ENCODE measurements at regions not wholly inside any gene's neighbourhood (a gene's known extent, or its start where the extent isn't known, plus 50 kb on each side); places are given as distances from the start of the nearest gene placed in this dataset.

DNA sequence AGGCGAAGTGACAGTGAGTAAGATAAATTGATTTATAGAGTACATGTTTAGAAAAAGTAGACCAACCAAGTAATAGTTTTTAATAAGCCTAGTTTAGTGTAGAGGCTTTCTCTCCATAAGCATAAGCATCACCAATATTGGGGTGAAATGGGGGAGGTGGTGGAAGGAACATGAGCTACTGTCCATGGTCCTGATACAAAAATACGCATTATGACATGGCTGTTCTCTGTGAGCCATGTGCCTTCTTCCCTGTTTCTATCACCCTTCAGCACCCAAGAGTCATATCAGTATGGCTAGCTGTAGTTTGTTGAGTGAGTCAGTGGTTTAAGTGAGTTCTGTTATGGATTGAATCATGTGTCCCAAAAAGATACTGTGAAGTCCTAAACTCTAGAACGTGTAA lies 150.8 kb downstream of the EDN1 start:
- Mint-ChIP-seq H3K9me3 (peaks cover 0 to 7% (median 0%) of the 10 kb centered on the region in 9 donors), H3K4me1 (peaks cover 0 to 2% (median 0%) of the 10 kb centered on the region in 4 donors), H3K27ac (no peak overlapping the region), H3K36me3 (no peaks in the 10 kb centered on the region), H3K27me3 (peaks cover 8 to 30% (median 21%) of the 10 kb centered on the region in 5 donors), H3K4me3 (no peak overlapping the region)
- ATAC-seq = no peak
- POLR2A ChIA-PET = no interaction called here
- no peak for DNase-seq

DNA sequence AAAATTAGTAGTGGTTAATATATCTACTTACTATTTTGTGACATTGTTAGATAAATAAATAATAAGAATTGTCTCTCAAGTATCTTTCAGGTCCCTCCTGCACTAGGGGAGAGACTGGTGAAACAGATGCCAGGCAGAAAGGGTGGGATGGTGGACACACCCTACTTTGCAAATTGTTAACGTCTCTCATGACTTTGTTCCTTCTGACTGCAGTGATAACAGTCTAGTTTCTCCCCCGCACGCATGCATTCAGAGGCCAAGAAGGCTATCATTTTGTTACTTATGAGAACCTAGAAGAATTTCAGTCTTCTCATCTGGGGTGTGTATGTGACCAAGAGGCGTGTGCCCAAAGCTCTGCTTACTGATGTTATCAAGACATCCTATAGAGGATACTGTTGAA lies 152.3 kb downstream of the EDN1 start:
- POLR2A ChIA-PET = no interaction called here
- DNase-seq = no peak
- Mint-ChIP-seq H3K4me1 (no peaks in the 10 kb centered on the region), H3K4me3 (no peak overlapping the region), H3K27me3 (peaks cover 9 to 30% (median 21%) of the 10 kb centered on the region in 5 donors), H3K9me3 (peaks cover 0 to 7% (median 0%) of the 10 kb centered on the region in 9 donors), H3K36me3 (no peaks in the 10 kb centered on the region), H3K27ac (no peak overlapping the region)
- no peak for ATAC-seq

DNA sequence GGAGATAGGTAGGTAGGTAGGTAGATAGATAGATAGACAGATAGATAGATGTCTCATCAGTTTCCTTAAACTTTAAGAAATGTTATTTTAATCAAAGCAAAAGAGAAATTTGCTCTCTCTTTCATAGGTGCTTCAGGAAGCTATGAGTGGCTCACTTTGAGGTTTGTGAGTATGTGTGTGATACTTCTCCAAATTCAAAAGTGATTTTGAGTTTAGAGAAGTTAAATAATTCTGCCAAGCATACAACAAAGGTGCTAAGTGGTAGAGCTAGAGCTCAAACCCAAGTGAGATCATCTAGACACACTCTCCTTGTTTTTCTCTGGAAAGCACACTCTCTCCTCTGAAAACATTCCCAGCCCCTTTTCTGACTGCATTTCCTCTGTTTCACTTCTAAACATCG lies 156.2 kb downstream of the EDN1 start:
- H3K4me3 Mint-ChIP-seq = no peak overlapping the region
- POLR2A ChIA-PET = no interaction called here

DNA sequence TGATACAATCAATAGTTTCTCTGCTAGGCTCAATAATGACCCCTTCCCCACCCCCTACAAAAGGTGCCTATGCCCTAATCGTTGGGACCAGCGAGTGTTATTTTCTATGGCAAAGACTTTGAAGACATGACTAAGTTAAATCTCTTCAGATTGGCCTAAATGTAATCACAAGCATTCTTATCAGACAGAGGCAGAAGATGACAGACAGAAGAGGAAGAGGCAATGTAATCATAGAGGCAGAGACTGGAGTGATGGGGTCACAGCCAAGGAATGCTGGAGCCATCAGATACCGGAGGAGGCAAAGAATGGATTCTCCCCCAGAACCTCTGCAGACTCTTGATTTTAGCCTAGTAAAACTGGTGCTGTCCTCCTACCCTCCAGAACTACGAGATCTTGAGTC lies 159.3 kb downstream of the EDN1 start:
- Mint-ChIP-seq H3K36me3 (peaks cover 0 to 15% (median 0%) of the 10 kb centered on the region in 3 donors), H3K4me1 (no peaks in the 10 kb centered on the region), H3K4me3 (no peak overlapping the region), H3K27me3 (peaks cover 12 to 22% (median 14%) of the 10 kb centered on the region in 5 donors), H3K9me3 (peaks cover 7 to 33% (median 15%) of the 10 kb centered on the region in 9 donors), H3K27ac (no peak overlapping the region)
- DNase-seq (no peak), ATAC-seq (no peak)
- POLR2A ChIA-PET = no interaction called here

More for the DNA sequence above, 156.2 kb downstream of the EDN1 start:
- no peaks in the 10 kb centered on the region for H3K4me1 Mint-ChIP-seq
- H3K27ac Mint-ChIP-seq = no peak overlapping the region
- H3K27me3 Mint-ChIP-seq = peaks cover 10 to 25% (median 19%) of the 10 kb centered on the region in 5 donors
- no peak for DNase-seq
- peaks cover 0 to 9% (median 4%) of the 10 kb centered on the region in 9 donors for H3K9me3 Mint-ChIP-seq
- no peak for ATAC-seq
- peaks cover 0 to 3% (median 0%) of the 10 kb centered on the region in 3 donors for H3K36me3 Mint-ChIP-seq

DNA sequence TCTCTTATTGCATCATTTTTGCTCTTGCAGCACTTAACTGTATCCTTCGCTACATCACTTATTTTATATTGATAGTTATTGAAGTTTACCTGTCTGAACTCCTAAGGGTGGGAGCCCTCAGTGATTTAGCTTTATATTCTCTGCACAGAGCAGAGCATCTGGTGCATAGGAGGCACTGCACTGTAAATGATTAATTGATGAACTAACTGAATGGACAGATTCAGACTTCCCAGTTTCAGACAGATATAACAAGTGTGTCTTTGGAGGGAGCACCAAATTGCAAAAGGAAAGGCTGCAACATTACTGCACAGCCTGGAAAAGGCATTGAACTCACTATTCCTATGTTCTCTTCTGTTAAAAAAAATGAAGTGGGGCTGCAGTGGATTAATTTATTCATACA lies 160.3 kb downstream of the EDN1 start:
- H3K4me3 Mint-ChIP-seq = no peak overlapping the region
- POLR2A ChIA-PET = no interaction called here
- H3K4me1 Mint-ChIP-seq = no peaks in the 10 kb centered on the region
- ATAC-seq = no peak
- peaks cover 8 to 40% (median 22%) of the 10 kb centered on the region in 9 donors for H3K9me3 Mint-ChIP-seq
- H3K36me3 Mint-ChIP-seq = peaks cover 0 to 15% (median 0%) of the 10 kb centered on the region in 3 donors
- peaks cover 7 to 22% (median 10%) of the 10 kb centered on the region in 5 donors for H3K27me3 Mint-ChIP-seq
- DNase-seq = no peak
- no peak overlapping the region for H3K27ac Mint-ChIP-seq

DNA sequence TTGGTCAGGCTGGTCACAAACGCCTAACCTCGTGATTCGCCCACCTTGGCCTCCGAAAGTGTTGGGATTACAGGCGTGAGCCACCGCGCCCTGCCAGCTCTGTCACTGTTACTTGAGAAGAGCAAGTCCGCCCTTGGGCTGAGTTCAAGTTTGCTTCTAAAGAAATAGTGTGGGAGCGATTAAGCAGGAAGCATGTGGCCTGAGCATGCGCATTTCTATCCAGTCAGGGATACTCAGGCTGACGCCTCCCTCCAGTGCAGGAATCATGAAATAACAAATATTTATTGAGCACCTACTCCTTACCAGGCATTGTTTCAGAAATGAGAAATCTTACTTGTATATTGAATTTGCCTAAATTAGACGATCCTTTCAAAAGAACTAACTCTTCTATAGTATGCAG lies 166.2 kb downstream of the EDN1 start:
- Mint-ChIP-seq H3K27ac (no peak overlapping the region), H3K36me3 (peaks cover 0 to 11% (median 0%) of the 10 kb centered on the region in 3 donors), H3K27me3 (peaks cover 3 to 29% (median 8%) of the 10 kb centered on the region in 5 donors), H3K9me3 (peaks cover 8 to 39% (median 20%) of the 10 kb centered on the region in 9 donors), H3K4me3 (no peak overlapping the region), H3K4me1 (no peaks in the 10 kb centered on the region)
- DNase-seq = no peak
- no peak for ATAC-seq
- POLR2A ChIA-PET = no interaction called here

DNA sequence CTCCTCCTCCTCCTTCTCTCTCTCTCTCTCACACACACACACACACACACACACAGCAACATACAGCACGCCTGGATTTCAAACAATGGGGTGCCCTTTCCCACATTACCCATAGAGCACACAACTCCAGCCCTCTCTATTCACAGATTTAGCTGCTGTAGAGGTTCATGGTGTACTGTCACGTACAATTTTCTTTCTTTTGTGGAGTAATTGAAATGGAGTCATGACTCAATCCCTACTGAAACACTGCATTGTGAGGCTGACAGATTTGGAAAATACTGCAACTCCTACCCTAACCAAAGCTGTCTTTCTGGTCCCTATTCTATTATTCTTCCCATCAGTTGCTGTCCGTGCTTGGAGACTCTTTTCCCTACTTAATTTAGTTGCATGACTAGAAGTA lies 166.9 kb downstream of the EDN1 start:
- Mint-ChIP-seq H3K9me3 (peaks cover 5 to 35% (median 17%) of the 10 kb centered on the region in 9 donors), H3K4me1 (no peaks in the 10 kb centered on the region), H3K4me3 (no peak overlapping the region), H3K27ac (no peak overlapping the region), H3K27me3 (peaks cover 3 to 25% (median 8%) of the 10 kb centered on the region in 5 donors), H3K36me3 (peaks cover 0 to 11% (median 0%) of the 10 kb centered on the region in 3 donors)
- POLR2A ChIA-PET = no interaction called here
- DNase-seq (no peak), ATAC-seq (no peak)

DNA sequence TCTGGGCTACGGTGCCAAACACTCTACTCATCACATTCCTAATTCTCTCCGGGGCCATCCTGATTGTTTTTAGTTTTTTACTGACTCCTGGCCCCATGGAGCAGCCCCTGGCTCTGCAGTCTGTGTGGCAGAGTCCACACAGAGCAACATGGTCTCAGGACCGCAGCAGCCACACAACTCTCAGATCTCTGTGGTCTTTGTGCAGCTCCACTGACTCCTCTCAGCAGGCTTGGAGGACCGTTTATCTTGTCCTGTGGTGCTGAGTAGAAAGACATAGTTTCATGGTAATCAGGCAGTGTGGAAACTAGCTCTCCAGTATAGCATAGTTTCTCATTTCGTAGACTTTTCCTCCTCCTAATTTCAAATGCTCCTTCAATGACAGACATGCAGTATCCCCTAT lies 168.4 kb downstream of the EDN1 start:
- ATAC-seq (no peak), DNase-seq (no peak)
- peaks cover 3 to 25% (median 11%) of the 10 kb centered on the region in 9 donors for H3K9me3 Mint-ChIP-seq
- no peaks in the 10 kb centered on the region for H3K4me1 Mint-ChIP-seq
- H3K27me3 Mint-ChIP-seq = peaks cover 3 to 25% (median 8%) of the 10 kb centered on the region in 5 donors
- no peak overlapping the region for H3K4me3 Mint-ChIP-seq
- POLR2A ChIA-PET = no interaction called here
- peaks cover 0 to 3% (median 0%) of the 10 kb centered on the region in 3 donors for H3K36me3 Mint-ChIP-seq
- H3K27ac Mint-ChIP-seq = no peak overlapping the region

DNA sequence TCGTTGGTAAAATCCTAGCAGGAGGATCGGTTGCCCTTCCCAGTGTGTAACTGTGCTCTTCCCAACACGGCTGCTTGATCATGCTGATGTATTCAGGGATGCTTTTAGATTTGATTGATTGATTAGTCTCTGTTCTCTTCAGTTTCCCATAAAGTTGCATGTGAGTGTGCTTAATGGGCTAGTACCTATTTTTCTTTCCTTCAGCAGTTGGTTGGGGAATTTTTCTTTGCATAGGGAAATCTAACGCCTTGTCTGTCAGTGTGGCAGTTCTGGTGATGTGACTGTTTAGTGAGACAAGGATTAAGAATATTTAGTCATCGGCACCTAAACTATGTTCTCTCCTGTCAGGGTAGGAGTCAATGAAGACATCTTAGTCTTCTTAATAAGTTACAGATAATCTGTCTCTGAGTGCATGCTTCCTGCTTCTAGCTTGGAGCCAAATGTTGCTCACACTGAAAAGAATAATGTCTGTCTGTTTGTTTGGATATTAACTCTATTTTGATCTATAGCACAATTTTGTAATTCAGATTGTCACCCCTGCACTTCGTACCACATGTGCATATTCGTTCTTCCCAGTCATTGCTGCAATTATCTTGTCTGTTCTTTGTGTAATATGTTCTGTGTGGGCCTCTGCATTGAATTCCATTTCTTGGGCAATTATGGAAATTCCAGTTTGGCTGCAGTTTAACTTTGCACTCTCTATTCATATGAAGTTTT lies 169.9 kb downstream of the EDN1 start:
- Mint-ChIP-seq H3K4me1 (no peaks in the 10 kb centered on the region), H3K9me3 (peaks cover 0 to 10% (median 2%) of the 10 kb centered on the region in 9 donors), H3K27ac (no peak overlapping the region), H3K36me3 (no peaks in the 10 kb centered on the region), H3K4me3 (no peak overlapping the region), H3K27me3 (peaks cover 3 to 33% (median 8%) of the 10 kb centered on the region in 5 donors)
- POLR2A ChIA-PET = no interaction called here
- no peak for DNase-seq
- ATAC-seq = no peak

DNA sequence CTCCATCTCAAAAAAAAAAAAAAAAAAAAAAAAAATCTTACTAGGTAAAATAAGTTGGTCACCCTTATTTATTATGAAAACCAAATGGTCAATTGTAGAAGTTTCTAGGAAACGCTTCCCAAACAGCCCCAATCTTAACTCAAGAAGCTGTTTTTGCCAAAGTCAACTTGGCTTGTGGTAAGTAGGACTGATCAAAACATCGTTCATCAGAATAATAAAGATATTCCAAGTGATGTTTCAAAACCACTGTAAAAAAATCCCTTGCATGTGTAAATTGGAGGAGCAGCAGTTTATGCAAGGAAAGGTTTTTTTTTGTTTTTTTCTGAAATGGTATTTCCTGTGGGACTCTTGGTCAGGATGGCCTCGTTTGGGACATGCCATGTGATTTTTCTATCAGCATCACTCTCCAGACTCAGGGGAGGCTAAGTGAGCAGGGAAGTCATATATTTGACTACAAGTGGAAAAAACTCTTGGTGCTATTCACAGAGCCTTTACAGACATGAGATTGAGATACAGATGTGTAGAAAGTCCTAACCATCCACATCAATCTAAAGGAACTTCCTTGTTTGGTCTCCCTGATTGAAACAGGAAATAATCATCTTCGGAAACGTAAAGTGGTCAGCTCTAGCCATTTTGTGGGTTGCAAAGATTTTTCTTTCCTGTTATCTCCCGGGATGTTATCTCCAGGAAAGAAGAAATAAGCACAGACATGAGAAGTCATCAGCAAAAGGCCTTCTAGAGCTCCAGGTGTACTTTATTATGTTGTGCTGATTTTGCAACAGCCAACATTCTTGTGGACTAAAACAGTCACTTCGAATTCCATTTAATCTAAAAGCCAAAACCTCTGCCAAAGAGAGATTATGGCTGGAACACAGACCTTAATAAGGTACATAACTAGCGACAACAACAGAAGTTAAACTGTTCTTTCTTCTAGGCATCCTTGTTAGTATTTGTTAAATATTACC lies 177.8 kb downstream of the EDN1 start:
- H3K36me3 Mint-ChIP-seq = no peaks in the 10 kb centered on the region
- H3K9me3 Mint-ChIP-seq = peaks cover 0 to 4% (median 0%) of the 10 kb centered on the region in 9 donors
- no peak overlapping the region for H3K27ac Mint-ChIP-seq
- POLR2A ChIA-PET = no interaction called here
- ATAC-seq (no peak), DNase-seq (no peak)
- no peaks in the 10 kb centered on the region for H3K4me1 Mint-ChIP-seq
- peaks cover 5 to 29% (median 16%) of the 10 kb centered on the region in 5 donors for H3K27me3 Mint-ChIP-seq
- H3K4me3 Mint-ChIP-seq = no peak overlapping the region

DNA sequence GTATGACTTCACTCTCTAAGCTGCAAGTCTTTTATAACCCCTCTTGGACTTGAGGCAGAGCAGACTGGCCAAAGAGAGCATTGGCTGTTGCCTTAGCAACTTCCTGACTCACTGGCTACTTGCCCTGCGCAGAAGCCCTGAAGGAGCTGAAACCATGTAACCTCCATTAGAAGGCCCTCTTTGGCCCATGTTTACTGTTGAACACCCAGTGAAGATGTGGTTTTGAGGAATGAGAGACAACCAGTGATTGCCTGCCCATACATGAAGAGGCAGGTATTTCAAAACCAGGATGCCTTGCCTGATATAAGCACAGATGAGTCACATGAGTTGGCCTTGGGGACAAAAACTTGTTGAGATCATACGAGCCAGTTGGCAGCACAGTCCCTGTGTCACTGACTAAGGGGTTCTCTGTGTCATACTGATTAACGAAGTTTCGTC lies 182.5 kb downstream of the EDN1 start:
- no peaks in the 10 kb centered on the region for H3K9me3 Mint-ChIP-seq
- no peaks in the 10 kb centered on the region for H3K36me3 Mint-ChIP-seq
- no peak for DNase-seq
- peaks cover 5 to 30% (median 21%) of the 10 kb centered on the region in 5 donors for H3K27me3 Mint-ChIP-seq
- H3K4me3 Mint-ChIP-seq = no peak overlapping the region
- POLR2A ChIA-PET = no interaction called here
- ATAC-seq = no peak
- no peak overlapping the region for H3K27ac Mint-ChIP-seq
- H3K4me1 Mint-ChIP-seq = no peaks in the 10 kb centered on the region

DNA sequence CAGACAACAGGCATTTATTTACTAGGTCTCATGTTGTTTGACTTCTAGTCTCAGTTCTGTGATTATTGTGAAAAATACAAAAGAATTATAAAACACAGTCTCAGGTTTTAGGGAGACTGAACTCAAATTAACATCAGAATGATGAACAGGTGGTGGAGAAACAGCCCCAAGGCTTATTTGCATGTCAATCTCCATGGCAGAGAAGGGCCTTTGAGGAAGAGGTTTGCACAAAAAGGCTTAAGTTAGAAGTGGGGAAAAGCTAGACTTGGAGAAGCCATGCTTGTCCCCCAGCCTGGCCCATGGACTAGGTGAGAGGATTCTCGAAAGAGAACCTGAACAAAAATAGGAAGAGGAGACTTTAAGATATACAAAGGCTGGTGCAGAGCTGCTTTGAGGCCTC lies 183.3 kb downstream of the EDN1 start:
- Mint-ChIP-seq H3K36me3 (no peaks in the 10 kb centered on the region), H3K27ac (no peak overlapping the region), H3K4me3 (no peak overlapping the region), H3K4me1 (no peaks in the 10 kb centered on the region), H3K27me3 (peaks cover 5 to 30% (median 21%) of the 10 kb centered on the region in 5 donors), H3K9me3 (no peaks in the 10 kb centered on the region)
- ATAC-seq (no peak), DNase-seq (no peak)
- POLR2A ChIA-PET = no interaction called here
